Keratinocyte (primary cell): ENCODE measurements at regions not wholly inside any gene's neighbourhood (a gene's known extent, or its start where the extent isn't known, plus 50 kb on each side); places are given as distances from the start of the nearest gene placed in this dataset.

Experiments used
- DNase-seq: peaks from one replicate; pipeline ENCODE4 v3.0.0-alpha.2; 2011; ENCODE audit warnings: low read depth, missing footprints, low spot score
- FAIRE-seq: peaks from 2 replicates; lab custom pipeline; 2011; peaks lifted over from hg19 to GRCh38; lab: Jason Lieb, UNC
- H2AFZ ChIP-seq: 2 replicates; pipeline ENCODE4 v1.6.0; 2012; ENCODE audit warnings: low read length, control low read depth, inconsistent platforms; ENCODE audit not compliant: control insufficient read depth
- H3K27ac ChIP-seq: 2 replicates; pipeline ENCODE4 v1.5.1; 2011; ENCODE audit warnings: low read length; ENCODE audit not compliant: control insufficient read depth, insufficient read depth
- H3K27me3 ChIP-seq: 3 replicates; pipeline ENCODE4 v1.6.0; 2011; ENCODE audit warnings: low read length; ENCODE audit not compliant: control insufficient read depth, insufficient read depth; ENCODE audit errors: extremely low read depth
- H3K36me3 ChIP-seq, 2 experiments: 2 replicates in 1 of 2; 3 replicates in 1 of 2; pipeline ENCODE4 v1.5.1; 2011; ENCODE audit warnings: low read length in 2 of 2, mild to moderate bottlenecking in 1 of 2; ENCODE audit not compliant: control insufficient read depth in 2 of 2, insufficient read depth in 2 of 2; ENCODE audit errors: extremely low read depth in 1 of 2
- H3K4me1 ChIP-seq: 3 replicates; pipeline ENCODE4 v1.5.1; 2011; ENCODE audit warnings: low read length; ENCODE audit not compliant: control insufficient read depth, insufficient read depth; ENCODE audit errors: extremely low read depth
- H3K4me2 ChIP-seq: 3 replicates; pipeline ENCODE4 v1.6.0; 2011; ENCODE audit warnings: low read depth, low read length; ENCODE audit not compliant: control insufficient read depth, insufficient read depth; ENCODE audit errors: extremely low read depth
- H3K4me3 ChIP-seq, 3 experiments: fragments of 200-600 bp in 1 of 3; sonication (generic) in 1 of 3; 2 replicates in 2 of 3; 3 replicates in 1 of 3; pipeline ENCODE4 v1.5.1; 2011 to 2016; ENCODE audit warnings: low read length in 3 of 3, mild to moderate bottlenecking in 3 of 3, control low read depth in 2 of 3, inconsistent platforms in 1 of 3, low read depth in 1 of 3, mixed read lengths in 1 of 3, mixed run types in 1 of 3, moderate library complexity in 1 of 3; ENCODE audit not compliant: control insufficient read depth in 2 of 3, insufficient read depth in 2 of 3; ENCODE audit errors: extremely low read depth in 1 of 3
- H3K79me2 ChIP-seq: 2 replicates; pipeline ENCODE4 v1.6.0; 2012; ENCODE audit warnings: low read length; ENCODE audit not compliant: control insufficient read depth, insufficient read depth
- H3K9ac ChIP-seq: 3 replicates; pipeline ENCODE4 v1.6.0; 2011; ENCODE audit warnings: low read length; ENCODE audit not compliant: control insufficient read depth, insufficient read depth; ENCODE audit errors: extremely low read depth
- H3K9me1 ChIP-seq: 3 replicates; pipeline ENCODE4 v1.6.0; 2011; ENCODE audit warnings: low read length; ENCODE audit not compliant: control insufficient read depth, insufficient read depth; ENCODE audit errors: extremely low read depth
- H3K9me3 ChIP-seq: 2 replicates; pipeline ENCODE4 v1.5.1; 2012; ENCODE audit warnings: low read depth, low read length; ENCODE audit not compliant: control insufficient read depth
- H4K20me1 ChIP-seq: 3 replicates; pipeline ENCODE4 v1.6.0; 2011; ENCODE audit warnings: low read length; ENCODE audit not compliant: control insufficient read depth, insufficient read depth; ENCODE audit errors: extremely low read depth
- EZH2 ChIP-seq: IDR thresholded peaks from one replicate; pipeline ENCODE4 v1.6.1; 2012; ENCODE audit warnings: inconsistent platforms, mild to moderate bottlenecking, low read length, moderate library complexity
- dilution Hi-C: fragments of 300-500 bp; cut with MboI; formaldehyde crosslinking; loops from one replicate; pipeline ENCODE4 v1.7.0; 2020; ENCODE audit warnings: low sequenced_read_pairs; ENCODE audit not compliant: extremely low pct_ligation_motif_present
- small RNA-seq, 3 experiments: library from RNA; depleted of rRNA; stranded (forward); fragments of <200 nt; gene quantifications; one replicate each; pipeline ENCODE3, GENCODE V24; 2012; ENCODE audit warnings: low read depth in 3 of 3, low replicate concordance in 1 of 3; ENCODE audit not compliant: insufficient read length in 3 of 3
- TF ChIP-seq, protein P1 (sequence below), 3 experiments: IDR thresholded peaks in 1 of 3; conservative IDR thresholded peaks in 1 of 3; optimal IDR thresholded peaks in 1 of 3; 2 replicates in 2 of 3; 3 replicates in 1 of 3; pipeline versions ENCODE3 to v1.5.1; 2011; ENCODE audit warnings: low read length in 3 of 3, mild to moderate bottlenecking in 3 of 3, moderate library complexity in 2 of 3, control low read depth in 1 of 3, inconsistent platforms in 1 of 3; ENCODE audit not compliant: insufficient read depth in 2 of 3; ENCODE audit errors: extremely low read depth in 1 of 3

DNA sequence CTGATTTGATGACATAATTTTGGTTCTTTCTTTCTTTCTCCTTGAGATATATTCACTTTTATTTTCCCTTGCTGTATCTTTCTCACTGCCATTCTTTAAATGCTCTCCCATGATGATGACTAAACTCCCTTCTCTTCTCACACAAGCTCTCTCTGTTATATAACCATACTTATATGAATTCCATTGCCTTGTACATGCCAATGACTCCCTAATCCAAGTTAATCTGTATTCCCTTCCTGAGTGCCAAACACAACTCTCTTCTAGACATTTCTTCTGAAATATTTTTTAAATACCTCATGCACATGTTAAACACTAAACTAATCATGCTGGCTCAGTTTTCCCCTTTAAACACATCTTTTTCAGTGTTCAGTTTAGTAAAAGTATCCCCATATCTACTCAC is 62.2 kb upstream of the ST8SIA4 start:
- no peaks in the 10 kb centered on the region for H3K27me3 ChIP-seq
- H3K4me1 ChIP-seq, result no peaks in the 10 kb centered on the region
- no peak overlapping the region for H3K4me3 ChIP-seq
- no peaks in the 10 kb centered on the region for H3K36me3 ChIP-seq
- no peaks in the 10 kb centered on the region for H4K20me1 ChIP-seq
- H3K9me1 ChIP-seq, result no peaks in the 10 kb centered on the region
- TF ChIP-seq, protein P1, sequence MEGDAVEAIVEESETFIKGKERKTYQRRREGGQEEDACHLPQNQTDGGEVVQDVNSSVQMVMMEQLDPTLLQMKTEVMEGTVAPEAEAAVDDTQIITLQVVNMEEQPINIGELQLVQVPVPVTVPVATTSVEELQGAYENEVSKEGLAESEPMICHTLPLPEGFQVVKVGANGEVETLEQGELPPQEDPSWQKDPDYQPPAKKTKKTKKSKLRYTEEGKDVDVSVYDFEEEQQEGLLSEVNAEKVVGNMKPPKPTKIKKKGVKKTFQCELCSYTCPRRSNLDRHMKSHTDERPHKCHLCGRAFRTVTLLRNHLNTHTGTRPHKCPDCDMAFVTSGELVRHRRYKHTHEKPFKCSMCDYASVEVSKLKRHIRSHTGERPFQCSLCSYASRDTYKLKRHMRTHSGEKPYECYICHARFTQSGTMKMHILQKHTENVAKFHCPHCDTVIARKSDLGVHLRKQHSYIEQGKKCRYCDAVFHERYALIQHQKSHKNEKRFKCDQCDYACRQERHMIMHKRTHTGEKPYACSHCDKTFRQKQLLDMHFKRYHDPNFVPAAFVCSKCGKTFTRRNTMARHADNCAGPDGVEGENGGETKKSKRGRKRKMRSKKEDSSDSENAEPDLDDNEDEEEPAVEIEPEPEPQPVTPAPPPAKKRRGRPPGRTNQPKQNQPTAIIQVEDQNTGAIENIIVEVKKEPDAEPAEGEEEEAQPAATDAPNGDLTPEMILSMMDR (optimal IDR thresholded peaks at IDR 0.05 in 1 of 3, IDR thresholded peaks at IDR 0.05 in 1 of 3, conservative IDR thresholded peaks at IDR 0.05 in 1 of 3; ENCODE audit: extremely low read depth in 1 of 3, insufficient read depth in 2 of 3, low read length in 3 of 3), result no peak
- no peak for TF ChIP-seq EZH2
- DNase-seq (no peak), FAIRE-seq (no peak)
- H2AFZ ChIP-seq, result no peak overlapping the region
- H3K79me2 ChIP-seq, result no peaks in the 10 kb centered on the region
- H3K9me3 ChIP-seq, result no peaks in the 10 kb centered on the region
- H3K4me2 ChIP-seq, result no peak overlapping the region
- no peak overlapping the region for H3K9ac ChIP-seq
- H3K27ac ChIP-seq, result no peak overlapping the region
- dilution Hi-C loops, result no loop called here

Small RNA genes lying in the stretch of these regions (small RNA-seq; reads per million reads assigned to genes)
- 0 reads per million in 3 experiments for gene RN7SL802P
- 0 to 2.0 (median 2.0) reads per million in 3 experiments for gene RNA5SP188
